ENCODE measurements at regions not wholly inside any gene's neighbourhood (a gene's known extent, or its start where the extent isn't known, plus 50 kb on each side); places are given as distances from the start of the nearest gene placed in this dataset.
"Not testable (repeated sequence)": the region's sequence is repeated elsewhere in the genome, so short reads cannot be mapped to it uniquely, and the experiment has no call there.

DNA sequence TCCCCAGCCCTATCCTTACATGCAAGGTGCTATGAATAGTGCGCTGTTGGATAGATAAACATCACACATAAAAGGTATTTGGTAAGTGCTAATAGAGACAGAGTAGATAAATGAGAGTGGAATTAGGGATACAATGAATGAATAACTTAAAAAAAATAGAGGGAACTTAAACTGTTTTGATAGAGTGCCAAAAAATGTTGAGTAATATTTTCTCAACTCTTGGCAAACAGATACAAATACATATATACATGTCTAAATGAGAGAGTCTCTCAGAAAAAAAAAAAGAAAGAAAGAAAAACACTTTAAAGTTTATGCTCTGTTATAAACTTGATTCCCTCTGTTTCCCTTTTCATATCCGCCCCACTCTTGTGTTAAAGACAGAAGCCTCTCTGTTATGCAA is 667.4 kb downstream of the ROBO2 start:
- DNase-seq (no peak), ATAC-seq (no peak)
- Mint-ChIP-seq H3K27ac (no peak overlapping the region), H3K9me3 (peaks cover 7 to 15% of the 10 kb centered on the region in 2 donors), H3K4me1 (no peaks in the 10 kb centered on the region), H3K4me3 (no peak overlapping the region), H3K27me3 (no peaks in the 10 kb centered on the region)

DNA sequence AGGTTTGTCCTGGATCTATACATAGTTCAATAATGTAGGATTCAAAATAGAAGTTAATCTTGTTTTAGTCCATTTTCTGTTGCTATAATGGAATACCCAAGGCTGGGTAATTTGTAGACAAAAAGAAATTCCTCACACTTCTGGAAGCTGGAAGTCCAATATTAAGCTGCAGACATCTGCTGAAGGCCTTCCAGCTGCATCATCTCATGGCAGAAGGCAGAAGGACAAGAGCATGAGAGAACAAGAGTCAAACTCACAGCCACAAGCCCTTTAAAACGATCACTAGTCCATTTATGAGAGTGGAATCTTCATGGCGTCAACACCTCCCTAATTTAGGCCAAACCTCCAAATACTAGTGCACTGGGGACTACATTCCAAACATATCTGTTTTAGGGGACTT is 669.3 kb downstream of the ROBO2 start:
- ATAC-seq (no peak), DNase-seq (no peak)
- Mint-ChIP-seq H3K4me1 (no peaks in the 10 kb centered on the region), H3K4me3 (no peak overlapping the region), H3K27me3 (no peaks in the 10 kb centered on the region), H3K27ac (no peak overlapping the region), H3K9me3 (peaks cover 0 to 14% of the 10 kb centered on the region in 2 donors)

GRCh38 chr3:77718311-77718710 is 678.4 kb downstream of the ROBO2 start:
- no peak overlapping the region for H3K27ac Mint-ChIP-seq

GRCh38 chr3:77720460-77720971 is 680.6 kb downstream of the ROBO2 start:
- Mint-ChIP-seq H3K4me1 (no peaks in the 10 kb centered on the region), H3K27ac (no peak overlapping the region), H3K4me3 (no peak overlapping the region), H3K9me3 (peaks cover 9 to 12% of the 10 kb centered on the region in 2 donors), H3K27me3 (no peaks in the 10 kb centered on the region)
- DNase-seq (no peak), ATAC-seq (no peak)

More at GRCh38 chr3:77718311-77718710, 678.4 kb downstream of the ROBO2 start:
- Mint-ChIP-seq H3K27me3 (no peaks in the 10 kb centered on the region), H3K4me3 (no peak overlapping the region), H3K4me1 (no peaks in the 10 kb centered on the region), H3K9me3 (peaks cover 12 to 16% of the 10 kb centered on the region in 2 donors)
- ATAC-seq: no peak
- DNase-seq: no peak

GRCh38 chr3:77726517-77726916 is 686.6 kb downstream of the ROBO2 start:
- H3K4me3 Mint-ChIP-seq: no peak overlapping the region
- no peaks in the 10 kb centered on the region for H3K4me1 Mint-ChIP-seq
- DNase-seq: no peak
- H3K27ac Mint-ChIP-seq: no peak overlapping the region
- H3K27me3 Mint-ChIP-seq: no peaks in the 10 kb centered on the region
- ATAC-seq: no peak
- H3K9me3 Mint-ChIP-seq: peaks cover 7 to 12% of the 10 kb centered on the region in 2 donors

- ATAC-seq (no peak), DNase-seq (no peak)
- H3K4me3 Mint-ChIP-seq: no peak overlapping the region
- H3K27me3 Mint-ChIP-seq: no peaks in the 10 kb centered on the region
- H3K4me1 Mint-ChIP-seq: no peaks in the 10 kb centered on the region
- H3K27ac Mint-ChIP-seq: no peak overlapping the region
- peaks cover 10 to 14% of the 10 kb centered on the region in 2 donors for H3K9me3 Mint-ChIP-seq
These were observed 706.1 kb downstream of the ROBO2 start for GRCh38 chr3:77746048-77746447.

DNA sequence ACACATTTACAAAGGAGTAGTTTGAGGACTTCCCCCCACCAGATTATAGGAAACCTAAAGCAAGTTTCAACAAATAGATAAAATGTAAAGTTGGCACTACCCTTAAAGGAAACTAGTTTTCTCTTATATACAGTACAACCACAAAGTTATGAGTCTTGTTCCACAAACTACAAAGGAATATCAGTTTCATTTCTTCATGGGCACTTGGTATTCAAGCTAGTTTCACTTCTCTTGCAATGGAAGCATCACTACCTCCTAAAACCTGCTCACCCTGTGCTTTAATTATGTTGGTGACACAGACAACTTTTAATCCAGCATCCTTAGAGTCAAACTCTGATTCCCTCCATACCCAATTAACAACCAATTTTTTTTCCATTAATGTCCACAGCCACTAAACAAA is 707.0 kb downstream of the ROBO2 start:
- Mint-ChIP-seq H3K9me3 (peaks cover 10 to 14% of the 10 kb centered on the region in 2 donors), H3K27me3 (no peaks in the 10 kb centered on the region), H3K4me3 (no peak overlapping the region), H3K27ac (no peak overlapping the region), H3K4me1 (no peaks in the 10 kb centered on the region)
- DNase-seq (no peak), ATAC-seq (no peak)

- H3K27ac Mint-ChIP-seq, H3K4me1 Mint-ChIP-seq, H3K4me3 Mint-ChIP-seq, DNase-seq, ATAC-seq, H3K27me3 Mint-ChIP-seq: not testable (repeated sequence)
- peaks cover 18 to 41% of the 10 kb centered on the region in 2 donors for H3K9me3 Mint-ChIP-seq
These were observed 716.6 kb downstream of the ROBO2 start for GRCh38 chr3:77756397-77756975.

DNA sequence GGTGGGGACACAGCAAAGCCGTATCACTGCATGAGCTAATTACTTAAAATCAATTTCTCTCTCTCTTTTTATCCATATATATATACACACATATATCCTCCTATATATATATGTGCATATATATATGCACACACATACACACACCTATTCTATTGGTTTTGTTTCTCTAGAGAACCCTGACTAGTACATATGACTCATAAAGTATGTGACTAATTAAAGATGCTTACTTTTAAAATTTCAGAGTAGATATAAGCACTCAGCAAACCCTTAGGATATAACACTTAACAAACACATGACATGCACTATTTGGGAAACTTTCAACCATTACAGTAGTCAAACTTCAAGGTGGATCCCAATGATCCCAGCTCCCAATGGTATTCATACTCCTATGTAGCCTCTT is 732.6 kb downstream of the ROBO2 start:
- DNase-seq: no peak
- no peak overlapping the region for H3K27ac Mint-ChIP-seq
- H3K9me3 Mint-ChIP-seq: peaks cover 14 to 26% of the 10 kb centered on the region in 2 donors
- no peaks in the 10 kb centered on the region for H3K27me3 Mint-ChIP-seq
- H3K4me1 Mint-ChIP-seq: no peaks in the 10 kb centered on the region
- ATAC-seq: no peak
- H3K4me3 Mint-ChIP-seq: no peak overlapping the region

DNA sequence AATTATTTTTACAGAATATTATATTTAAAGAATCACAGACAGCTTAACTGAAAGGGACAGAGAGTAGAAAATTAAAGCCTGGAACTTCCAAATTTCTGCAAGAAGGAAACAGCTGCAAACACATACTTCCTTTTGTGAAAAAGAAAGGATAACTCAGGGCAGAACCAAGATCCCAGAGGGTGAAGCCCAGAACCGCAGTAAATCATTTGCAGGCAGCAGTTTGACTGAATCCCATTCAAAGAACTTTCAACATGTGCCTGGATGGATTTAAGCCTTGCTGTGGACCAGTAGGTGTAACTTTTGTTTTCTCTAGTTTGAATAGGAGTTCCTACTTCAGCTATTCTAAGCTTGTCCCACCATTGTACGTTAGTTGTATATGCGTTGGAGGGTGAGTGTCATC is 733.2 kb downstream of the ROBO2 start:
- Mint-ChIP-seq H3K4me1 (no peaks in the 10 kb centered on the region), H3K27me3 (no peaks in the 10 kb centered on the region), H3K9me3 (peaks cover 14 to 26% of the 10 kb centered on the region in 2 donors), H3K4me3 (no peak overlapping the region), H3K27ac (no peak overlapping the region)
- DNase-seq (no peak), ATAC-seq (no peak)

DNA sequence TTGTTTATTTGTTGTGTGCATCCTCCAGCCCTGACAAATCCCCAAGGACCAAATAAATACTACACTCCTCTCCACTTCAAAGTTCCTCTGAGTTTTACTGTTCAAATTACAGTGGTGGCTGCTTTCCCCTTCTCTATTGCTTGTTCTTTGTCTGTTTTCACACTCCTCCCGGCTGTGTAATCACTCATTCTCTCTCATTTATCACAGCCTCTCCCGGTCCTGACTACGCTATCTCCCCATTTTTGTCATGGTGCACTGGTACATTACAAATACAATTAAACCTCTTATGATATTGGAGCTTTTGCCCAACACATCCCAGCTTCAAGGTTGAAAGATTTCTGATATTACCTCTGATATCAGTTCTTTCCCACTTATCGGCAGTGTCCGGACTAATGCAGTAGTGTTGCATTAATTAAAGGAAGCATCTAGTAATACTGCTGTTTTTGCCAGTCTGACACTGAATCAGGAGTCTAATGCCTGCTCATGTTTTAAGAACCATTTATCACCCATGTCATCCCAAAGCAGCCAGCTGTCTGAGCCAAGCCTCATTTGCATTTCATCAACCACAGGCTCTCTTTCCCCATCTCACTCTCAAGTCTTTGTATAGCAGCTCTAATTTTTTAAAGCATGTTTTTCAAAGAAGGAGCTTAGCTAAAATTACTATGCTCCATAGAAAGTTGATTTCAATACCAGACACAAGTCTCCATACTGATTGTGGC is 740.5 kb downstream of the ROBO2 start:
- H3K4me1 Mint-ChIP-seq: no peaks in the 10 kb centered on the region
- DNase-seq: no peak
- peaks cover 0 to 9% of the 10 kb centered on the region in 2 donors for H3K9me3 Mint-ChIP-seq
- H3K27ac Mint-ChIP-seq: no peak overlapping the region
- no peak overlapping the region for H3K4me3 Mint-ChIP-seq
- ATAC-seq: no peak
- H3K27me3 Mint-ChIP-seq: no peaks in the 10 kb centered on the region

GRCh38 chr3:77786216-77786615 is 746.3 kb downstream of the ROBO2 start:
- Mint-ChIP-seq H3K27me3 (no peaks in the 10 kb centered on the region), H3K4me3 (no peak overlapping the region), H3K4me1 (no peaks in the 10 kb centered on the region), H3K27ac (no peak overlapping the region), H3K9me3 (peaks cover 0 to 16% of the 10 kb centered on the region in 2 donors)
- DNase-seq (no peak), ATAC-seq (no peak)

- Mint-ChIP-seq H3K4me1 (no peaks in the 10 kb centered on the region), H3K27me3 (no peaks in the 10 kb centered on the region), H3K27ac (no peak overlapping the region), H3K9me3 (peaks cover 0 to 10% of the 10 kb centered on the region in 2 donors), H3K4me3 (no peak overlapping the region)
- no peak for ATAC-seq
- DNase-seq: no peak
These were observed 755.1 kb downstream of the ROBO2 start for GRCh38 chr3:77795013-77795412.

- Mint-ChIP-seq H3K4me3 (no peak overlapping the region), H3K4me1 (no peaks in the 10 kb centered on the region), H3K27ac (no peak overlapping the region), H3K27me3 (no peaks in the 10 kb centered on the region), H3K9me3 (peaks cover 4 to 8% of the 10 kb centered on the region in 2 donors)
- DNase-seq: no peak
- no peak for ATAC-seq
These were observed 759.4 kb downstream of the ROBO2 start for GRCh38 chr3:77799278-77799677.

GRCh38 chr3:77800893-77801292 is 761.0 kb downstream of the ROBO2 start:
- ATAC-seq: no peak
- H3K9me3 Mint-ChIP-seq: peaks cover 8 to 9% of the 10 kb centered on the region in 2 donors
- no peaks in the 10 kb centered on the region for H3K27me3 Mint-ChIP-seq
- H3K4me1 Mint-ChIP-seq: no peaks in the 10 kb centered on the region
- H3K27ac Mint-ChIP-seq: no peak overlapping the region
- no peak for DNase-seq
- H3K4me3 Mint-ChIP-seq: no peak overlapping the region

DNA sequence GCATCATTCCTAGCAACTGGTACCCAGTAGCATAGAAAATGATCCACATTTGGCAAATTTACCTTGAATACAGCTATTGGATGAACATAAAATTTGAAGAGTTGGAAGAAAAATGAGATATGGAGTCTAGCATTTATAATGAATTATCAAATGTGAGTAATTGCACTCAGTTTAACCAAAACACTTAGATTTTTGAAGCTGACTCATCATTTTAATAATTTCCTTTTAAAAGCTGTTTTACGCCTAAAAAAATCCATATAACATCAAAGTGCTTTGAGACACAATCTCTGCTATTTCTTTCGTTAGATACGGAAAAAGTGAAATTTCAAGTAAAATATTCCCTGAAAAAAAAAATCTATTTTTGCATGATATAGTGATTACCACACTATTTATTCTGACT is 767.4 kb downstream of the ROBO2 start:
- Mint-ChIP-seq H3K4me3 (no peak overlapping the region), H3K27ac (no peak overlapping the region)

More for the DNA sequence above, 767.4 kb downstream of the ROBO2 start:
- H3K9me3 Mint-ChIP-seq: peaks cover 9 to 15% of the 10 kb centered on the region in 2 donors
- DNase-seq: no peak
- H3K4me1 Mint-ChIP-seq: no peaks in the 10 kb centered on the region
- no peaks in the 10 kb centered on the region for H3K27me3 Mint-ChIP-seq
- ATAC-seq: no peak
